COLO829 (cell line): ENCODE measurements at regions not wholly inside any gene's neighbourhood (a gene's known extent, or its start where the extent isn't known, plus 50 kb on each side); places are given as distances from the start of the nearest gene placed in this dataset.
"Not testable (repeated sequence)": the region's sequence is repeated elsewhere in the genome, so short reads cannot be mapped to it uniquely, and the experiment has no call there.

ENCODE experiments used
- DNase-seq: peaks from one replicate; pipeline ENCODE4 v3.0.0; 2012; ENCODE audit warnings: low spot score

GRCh38 chr3:28951772-28952556, 328.9 kb upstream of the RBMS3 start:
- DNase-seq: no peak

- DNase-seq: no peak
Measured at GRCh38 chr3:28958656-28959055, 322.2 kb upstream of the RBMS3 start.

- DNase-seq: no peak
Measured at GRCh38 chr3:28971156-28971555, 309.7 kb upstream of the RBMS3 start.

- peak; percentile 16 for DNase-seq
Measured at GRCh38 chr3:28972921-28973320, 307.9 kb upstream of the RBMS3 start.

GRCh38 chr3:28973609-28974008, 307.3 kb upstream of the RBMS3 start:
- DNase-seq: peak; percentile 17

- no peak for DNase-seq
Measured at GRCh38 chr3:28978092-28978491, 302.8 kb upstream of the RBMS3 start.

GRCh38 chr3:28980131-28980530, 300.7 kb upstream of the RBMS3 start:
- no peak for DNase-seq

- DNase-seq: no peak
Measured at GRCh38 chr3:28980631-28981030, 300.2 kb upstream of the RBMS3 start.

GRCh38 chr3:28982906-28983305, 298.0 kb upstream of the RBMS3 start:
- DNase-seq: no peak

GRCh38 chr3:28986922-28987321, 293.9 kb upstream of the RBMS3 start:
- DNase-seq: no peak

- peak; percentile 40 for DNase-seq
Measured at GRCh38 chr3:28989646-28990089, 291.2 kb upstream of the RBMS3 start.

GRCh38 chr3:28994161-28994905, 286.5 kb upstream of the RBMS3 start:
- no peak for DNase-seq

- no peak for DNase-seq
Measured at GRCh38 chr3:29004885-29005599, 275.8 kb upstream of the RBMS3 start.

GRCh38 chr3:29005862-29006261, 275.0 kb upstream of the RBMS3 start:
- DNase-seq: no peak

GRCh38 chr3:29011441-29011840, 269.4 kb upstream of the RBMS3 start:
- DNase-seq: no peak

GRCh38 chr3:29011966-29012365, 268.9 kb upstream of the RBMS3 start:
- DNase-seq: peak; percentile 50

GRCh38 chr3:29022976-29023375, 257.9 kb upstream of the RBMS3 start:
- DNase-seq: no peak

GRCh38 chr3:29026286-29026685, 254.6 kb upstream of the RBMS3 start:
- no peak for DNase-seq

GRCh38 chr3:29026959-29027358, 253.9 kb upstream of the RBMS3 start:
- no peak for DNase-seq

GRCh38 chr3:29031175-29031574, 249.7 kb upstream of the RBMS3 start:
- DNase-seq: not testable (repeated sequence)

GRCh38 chr3:29033511-29033910, 247.4 kb upstream of the RBMS3 start:
- DNase-seq: no peak

- DNase-seq: no peak
Measured at GRCh38 chr3:29050155-29050554, 230.7 kb upstream of the RBMS3 start.

- no peak for DNase-seq
Measured at GRCh38 chr3:29057326-29057725, 223.5 kb upstream of the RBMS3 start.
